GM12892 (cell line): ENCODE measurements at regions not wholly inside any gene's neighbourhood (a gene's known extent, or its start where the extent isn't known, plus 50 kb on each side); places are given as distances from the start of the nearest gene placed in this dataset.

ENCODE experiments used
- POLR2A ChIP-seq: IDR thresholded peaks from 2 replicates; pipeline ENCODE4 v1.6.1; 2011; ENCODE audit warnings: low read depth, low read length, control low read depth
- POLR2AphosphoS5 ChIP-seq: IDR thresholded peaks from 2 replicates; pipeline ENCODE4 v1.6.1; 2011; ENCODE audit warnings: low read depth, low read length, control low read depth

DNA sequence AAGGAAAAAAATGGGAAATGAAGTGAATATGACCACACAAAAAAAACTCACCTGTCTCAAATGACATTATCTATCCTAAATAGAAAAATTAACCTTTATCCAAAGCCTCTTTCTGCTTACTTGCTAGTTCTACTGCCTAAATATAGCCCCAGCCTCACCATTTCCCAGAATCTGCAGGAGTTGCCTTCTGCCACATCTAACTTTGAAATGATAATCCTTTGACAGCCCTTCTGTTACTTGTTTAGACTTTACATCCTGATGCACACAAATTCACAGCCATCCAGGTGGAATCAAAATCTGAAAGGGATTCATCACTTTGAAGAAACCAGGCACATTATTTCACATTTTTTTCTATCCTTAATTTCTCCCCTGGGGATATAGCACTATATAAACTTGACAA, 1356.2 kb upstream of the NXPH2 start:
- no peak for TF ChIP-seq POLR2A
- no peak for TF ChIP-seq POLR2AphosphoS5
